ENCODE measurements at regions not wholly inside any gene's neighbourhood (a gene's known extent, or its start where the extent isn't known, plus 50 kb on each side); places are given as distances from the start of the nearest gene placed in this dataset.

DNA sequence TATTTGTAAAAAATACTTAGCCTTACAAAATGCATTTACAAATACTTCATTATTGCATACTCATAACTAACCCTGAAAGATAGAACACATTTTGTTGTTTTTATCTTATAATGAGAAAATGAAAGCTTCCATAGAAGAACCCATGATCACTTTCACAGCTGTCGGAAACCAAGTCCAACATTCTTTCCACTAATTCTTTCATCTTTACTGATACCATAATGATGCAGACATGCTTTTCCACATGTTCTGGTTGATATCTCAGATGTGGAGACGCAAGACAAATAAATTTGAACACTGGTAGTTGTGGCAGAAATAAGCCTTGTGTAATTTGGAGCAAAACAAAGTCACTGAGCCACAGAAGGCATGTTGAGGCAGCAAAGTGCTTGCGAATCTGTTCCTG, 136.0 kb downstream of the FBXO4 start:
- no peak overlapping the region for H3K4me3 ChIP-seq (ENCODE audit: insufficient read depth, low read length, poor library complexity, severe bottlenecking)
- TF ChIP-seq, protein P1, sequence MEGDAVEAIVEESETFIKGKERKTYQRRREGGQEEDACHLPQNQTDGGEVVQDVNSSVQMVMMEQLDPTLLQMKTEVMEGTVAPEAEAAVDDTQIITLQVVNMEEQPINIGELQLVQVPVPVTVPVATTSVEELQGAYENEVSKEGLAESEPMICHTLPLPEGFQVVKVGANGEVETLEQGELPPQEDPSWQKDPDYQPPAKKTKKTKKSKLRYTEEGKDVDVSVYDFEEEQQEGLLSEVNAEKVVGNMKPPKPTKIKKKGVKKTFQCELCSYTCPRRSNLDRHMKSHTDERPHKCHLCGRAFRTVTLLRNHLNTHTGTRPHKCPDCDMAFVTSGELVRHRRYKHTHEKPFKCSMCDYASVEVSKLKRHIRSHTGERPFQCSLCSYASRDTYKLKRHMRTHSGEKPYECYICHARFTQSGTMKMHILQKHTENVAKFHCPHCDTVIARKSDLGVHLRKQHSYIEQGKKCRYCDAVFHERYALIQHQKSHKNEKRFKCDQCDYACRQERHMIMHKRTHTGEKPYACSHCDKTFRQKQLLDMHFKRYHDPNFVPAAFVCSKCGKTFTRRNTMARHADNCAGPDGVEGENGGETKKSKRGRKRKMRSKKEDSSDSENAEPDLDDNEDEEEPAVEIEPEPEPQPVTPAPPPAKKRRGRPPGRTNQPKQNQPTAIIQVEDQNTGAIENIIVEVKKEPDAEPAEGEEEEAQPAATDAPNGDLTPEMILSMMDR (IDR thresholded peaks at IDR 0.05; ENCODE audit: insufficient read depth, low read length, poor library complexity, severe bottlenecking) = no peak
- TF ChIP-seq EZH2phosphoT487 (conservative IDR thresholded peaks at IDR 0.05; ENCODE audit: low read length) = no peak
- no peak overlapping the region for H3K9ac ChIP-seq (ENCODE audit: low read length)
- no peak overlapping the region for H3K27ac ChIP-seq (ENCODE audit: low read depth, low read length)
- H3K79me2 ChIP-seq (ENCODE audit: insufficient read depth, low read length) = no peaks in the 10 kb centered on the region
- no peaks in the 10 kb centered on the region for H4K20me1 ChIP-seq (ENCODE audit: low read depth, low read length)
- no peaks in the 10 kb centered on the region for H3F3A ChIP-seq (ENCODE audit: insufficient read depth)
- H3K27me3 ChIP-seq (ENCODE audit: low read length) = no peaks in the 10 kb centered on the region
- H3K36me3 ChIP-seq (ENCODE audit: low read length) = no peaks in the 10 kb centered on the region
- H3K9me2 ChIP-seq (replicated peaks; ENCODE audit: insufficient read depth, low read length) = no peaks in the 10 kb centered on the region
- no peak overlapping the region for H2AFZ ChIP-seq (ENCODE audit: low read depth, low read length, severe bottlenecking)
- H3K4me2 ChIP-seq (ENCODE audit: low read depth, low read length, poor library complexity, severe bottlenecking) = no peak overlapping the region
- no peaks in the 10 kb centered on the region for H3K9me3 ChIP-seq (ENCODE audit: insufficient read depth, low read length)

DNA sequence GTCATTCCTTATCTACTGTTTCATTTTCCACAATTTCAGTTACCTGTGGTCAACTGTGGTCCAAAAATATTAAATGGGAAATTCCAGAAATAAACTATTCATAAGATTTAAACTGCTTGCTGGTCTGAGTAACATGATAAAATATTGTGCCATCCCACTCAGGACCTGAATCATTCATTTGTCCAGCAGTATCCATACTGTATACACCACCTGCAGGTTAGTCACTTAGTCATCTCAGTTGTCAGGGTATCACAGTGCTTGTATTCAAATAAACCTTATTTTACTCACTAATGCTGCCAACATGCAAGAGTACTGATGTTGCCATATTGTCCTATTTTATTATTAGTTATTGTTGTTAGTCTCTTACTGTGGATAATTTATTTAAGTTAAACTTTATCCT, 139.7 kb downstream of the FBXO4 start:
- Histone ChIP-seq H3K4me2 (ENCODE audit: low read depth, low read length, poor library complexity, severe bottlenecking) (no peak overlapping the region), H3K9me2 (replicated peaks; ENCODE audit: insufficient read depth, low read length) (no peaks in the 10 kb centered on the region), H3K9me3 (ENCODE audit: insufficient read depth, low read length) (no peaks in the 10 kb centered on the region), H3K27ac (ENCODE audit: low read depth, low read length) (no peak overlapping the region), H2AFZ (ENCODE audit: low read depth, low read length, severe bottlenecking) (no peak overlapping the region), H3K27me3 (ENCODE audit: low read length) (no peaks in the 10 kb centered on the region), H3K79me2 (ENCODE audit: insufficient read depth, low read length) (no peaks in the 10 kb centered on the region), H3K9ac (ENCODE audit: low read length) (no peak overlapping the region), H3F3A (ENCODE audit: insufficient read depth) (no peaks in the 10 kb centered on the region), H3K36me3 (ENCODE audit: low read length) (no peaks in the 10 kb centered on the region), H4K20me1 (ENCODE audit: low read depth, low read length) (no peaks in the 10 kb centered on the region), H3K4me3 (ENCODE audit: insufficient read depth, low read length, poor library complexity, severe bottlenecking) (no peak overlapping the region)
- TF ChIP-seq EZH2phosphoT487 (conservative IDR thresholded peaks at IDR 0.05; ENCODE audit: low read length) = no peak
- TF ChIP-seq, protein P1 (IDR thresholded peaks at IDR 0.05; ENCODE audit: insufficient read depth, low read length, poor library complexity, severe bottlenecking) = no peak

DNA sequence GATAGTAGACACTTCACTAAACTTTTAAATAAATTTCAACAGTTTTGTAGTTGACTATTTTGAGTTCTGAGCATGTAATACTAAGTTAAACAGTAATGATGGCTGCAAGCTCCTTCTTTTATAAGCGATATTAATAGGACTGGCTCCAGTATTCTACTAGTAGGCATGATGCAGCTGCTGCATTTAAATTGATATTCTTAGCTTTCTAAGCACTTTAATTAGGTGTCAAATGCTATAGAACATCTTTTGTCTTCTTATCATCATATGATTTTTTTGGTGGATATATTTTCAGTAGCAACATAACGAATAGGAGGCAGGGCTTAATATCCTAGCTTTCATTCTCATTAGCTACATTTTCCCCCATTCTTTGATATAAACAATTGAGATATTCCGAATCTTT, 141.1 kb downstream of the FBXO4 start:
- no peaks in the 10 kb centered on the region for H3K79me2 ChIP-seq (ENCODE audit: insufficient read depth, low read length)
- H3F3A ChIP-seq (ENCODE audit: insufficient read depth) = no peaks in the 10 kb centered on the region
- H3K9ac ChIP-seq (ENCODE audit: low read length) = no peak overlapping the region

More for the DNA sequence above, 141.1 kb downstream of the FBXO4 start:
- no peaks in the 10 kb centered on the region for H3K9me3 ChIP-seq (ENCODE audit: insufficient read depth, low read length)
- H3K36me3 ChIP-seq (ENCODE audit: low read length) = no peaks in the 10 kb centered on the region
- no peak overlapping the region for H3K27ac ChIP-seq (ENCODE audit: low read depth, low read length)
- no peaks in the 10 kb centered on the region for H4K20me1 ChIP-seq (ENCODE audit: low read depth, low read length)
- TF ChIP-seq EZH2phosphoT487 (conservative IDR thresholded peaks at IDR 0.05; ENCODE audit: low read length) = no peak
- TF ChIP-seq, protein P1 (IDR thresholded peaks at IDR 0.05; ENCODE audit: insufficient read depth, low read length, poor library complexity, severe bottlenecking) = no peak
- H3K27me3 ChIP-seq (ENCODE audit: low read length) = no peaks in the 10 kb centered on the region
- no peak overlapping the region for H2AFZ ChIP-seq (ENCODE audit: low read depth, low read length, severe bottlenecking)
- H3K9me2 ChIP-seq (replicated peaks; ENCODE audit: insufficient read depth, low read length) = no peaks in the 10 kb centered on the region
- H3K4me3 ChIP-seq (ENCODE audit: insufficient read depth, low read length, poor library complexity, severe bottlenecking) = no peak overlapping the region
- H3K4me2 ChIP-seq (ENCODE audit: low read depth, low read length, poor library complexity, severe bottlenecking) = no peak overlapping the region
